ENCODE measurements at regions not wholly inside any gene's neighbourhood (a gene's known extent, or its start where the extent isn't known, plus 50 kb on each side); places are given as distances from the start of the nearest gene placed in this dataset.
A peak's percentile ranks its signal among the peaks of the same experiment; 100 is the strongest.

- DNase-seq = peak; percentile 28
Measured at GRCh38 chr1:219993554-219994433, 52.5 kb downstream of the EPRS1 start.

DNA sequence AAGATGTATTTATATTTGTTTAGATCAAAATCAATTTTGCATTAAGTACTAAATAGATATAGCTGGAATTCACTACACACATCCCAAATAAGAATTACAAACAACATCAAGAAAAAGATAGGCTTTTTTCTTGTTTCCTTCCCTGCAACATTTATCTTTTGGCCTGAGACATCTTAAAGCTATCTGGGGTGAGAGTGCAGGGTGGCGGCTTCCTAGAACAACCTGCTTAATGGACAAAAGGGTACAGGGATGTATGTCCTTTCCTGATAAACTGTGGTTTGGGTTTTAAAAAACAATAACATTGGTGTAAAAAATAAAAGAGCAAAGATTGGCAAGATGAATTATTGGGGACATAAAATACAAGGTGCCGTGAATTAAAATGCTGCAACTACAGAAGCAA lies 54.4 kb downstream of the EPRS1 start:
- no peak for DNase-seq

DNA sequence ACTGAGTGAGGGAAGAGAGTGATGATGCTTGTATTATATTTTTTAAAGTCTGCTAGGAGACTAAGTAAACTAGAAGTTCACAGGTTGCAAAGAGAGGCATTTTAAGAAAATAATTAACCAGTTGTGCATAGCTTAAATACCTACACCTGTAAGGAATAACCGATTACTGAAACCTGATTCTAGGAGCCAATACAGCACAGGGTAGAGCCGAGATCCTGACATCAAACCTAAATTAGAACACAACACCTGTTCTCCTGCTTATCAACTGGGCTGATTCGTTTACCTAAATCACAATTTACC lies 54.8 kb downstream of the EPRS1 start:
- DNase-seq = no peak

- peak; percentile 4 for DNase-seq
Measured at GRCh38 chr1:219990782-219991510, 55.4 kb downstream of the EPRS1 start.

- no peak for DNase-seq
Measured at GRCh38 chr1:219989766-219990165, 56.5 kb downstream of the EPRS1 start.

DNA sequence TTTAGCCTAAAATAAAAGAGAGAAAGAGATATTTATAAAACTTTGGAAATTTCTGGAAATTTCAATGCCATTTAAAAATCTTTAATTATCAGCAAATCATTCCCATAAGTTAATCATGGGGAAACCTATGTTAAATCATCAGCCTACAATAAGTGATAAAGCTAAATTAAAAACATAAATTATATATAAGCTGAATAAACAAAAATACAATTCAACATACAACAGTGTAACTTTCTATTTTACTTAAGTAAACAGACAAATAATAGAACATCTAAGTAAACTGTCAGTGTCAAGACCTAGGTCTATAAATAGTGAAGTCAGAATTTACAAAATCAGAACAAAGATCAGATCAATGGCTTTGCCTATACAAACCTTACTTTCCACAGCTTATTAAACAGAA lies 57.5 kb downstream of the EPRS1 start:
- no peak for DNase-seq

- no peak for DNase-seq
Measured at GRCh38 chr1:219988387-219988786, 57.9 kb downstream of the EPRS1 start.

GRCh38 chr1:219987325-219987724 lies 59.0 kb upstream of the SLC30A10 start:
- no peak for DNase-seq

- DNase-seq = no peak
Measured at GRCh38 chr1:219985169-219985568, 56.8 kb upstream of the SLC30A10 start.
